ENCODE measurements at regions not wholly inside any gene's neighbourhood (a gene's known extent, or its start where the extent isn't known, plus 50 kb on each side); places are given as distances from the start of the nearest gene placed in this dataset.

DNA sequence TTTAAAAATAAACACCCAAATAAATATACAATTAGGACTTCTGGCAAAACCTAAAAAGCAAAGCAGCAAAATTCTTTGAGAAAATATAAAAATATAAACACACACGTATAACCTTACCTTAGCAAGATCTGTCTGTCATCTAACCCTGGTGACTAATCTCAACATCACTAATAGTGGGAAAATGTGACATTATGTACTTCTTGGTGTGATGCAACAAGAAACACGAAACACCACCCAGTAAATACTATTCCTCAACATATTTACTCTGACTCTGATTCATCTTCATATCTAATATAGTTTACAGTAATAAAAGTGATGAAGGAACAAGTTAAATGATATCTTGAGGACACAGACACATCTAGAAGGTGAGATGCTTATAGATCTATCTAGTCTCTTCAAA is 332.6 kb upstream of the MANEA start:
- no peak overlapping the region for H3K4me3 ChIP-seq (ENCODE audit: low read depth, low read length)
- no peak for TF ChIP-seq POLR2A (IDR thresholded peaks at IDR 0.05; ENCODE audit: extremely low read depth, insufficient read length)
- no peak for TF ChIP-seq MAX (IDR thresholded peaks at IDR 0.05; ENCODE audit: low read depth, low read length)
- no peak for TF ChIP-seq CTCF (IDR thresholded peaks at IDR 0.05; ENCODE audit: low read depth, low read length)
- no peak for TF ChIP-seq MYC (IDR thresholded peaks at IDR 0.05; ENCODE audit: low read depth, low read length)
- DNase-seq (ENCODE audit: low read depth) = no peak

DNA sequence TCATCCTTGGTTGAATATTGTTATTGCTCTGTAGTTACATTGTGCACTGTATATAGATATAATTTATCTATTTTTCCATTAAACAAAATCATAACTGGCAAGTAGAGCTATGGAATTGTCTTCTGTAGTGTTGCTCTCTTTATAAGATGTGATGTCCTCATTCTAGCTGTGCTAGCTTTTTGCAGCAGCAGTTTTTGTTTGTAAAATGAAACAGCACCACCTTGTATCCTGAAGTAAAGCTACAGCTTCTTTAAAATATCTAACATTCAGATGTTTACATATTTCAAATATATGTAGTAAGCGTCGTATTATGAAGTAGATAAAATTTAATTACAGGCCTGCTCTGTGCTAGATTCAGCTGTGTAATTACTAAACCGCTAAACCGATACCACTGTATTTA is 328.8 kb upstream of the MANEA start:
- TF ChIP-seq POLR2A (IDR thresholded peaks at IDR 0.05; ENCODE audit: extremely low read depth, insufficient read length) = no peak
- no peak for TF ChIP-seq CTCF (IDR thresholded peaks at IDR 0.05; ENCODE audit: low read depth, low read length)
- TF ChIP-seq MYC (IDR thresholded peaks at IDR 0.05; ENCODE audit: low read depth, low read length) = no peak
- no peak for TF ChIP-seq MAX (IDR thresholded peaks at IDR 0.05; ENCODE audit: low read depth, low read length)
- H3K4me3 ChIP-seq (ENCODE audit: low read depth, low read length) = no peak overlapping the region
- no peak for DNase-seq (ENCODE audit: low read depth)

- TF ChIP-seq CTCF (IDR thresholded peaks at IDR 0.05; ENCODE audit: low read depth, low read length) (no peak), POLR2A (IDR thresholded peaks at IDR 0.05; ENCODE audit: extremely low read depth, insufficient read length) (no peak), MYC (IDR thresholded peaks at IDR 0.05; ENCODE audit: low read depth, low read length) (no peak), MAX (IDR thresholded peaks at IDR 0.05; ENCODE audit: low read depth, low read length) (no peak)
- no peak overlapping the region for H3K4me3 ChIP-seq (ENCODE audit: low read depth, low read length)
- DNase-seq (ENCODE audit: low read depth) = peak; percentile 8
Measured at GRCh38 chr6:95249175-95249574, 328.2 kb upstream of the MANEA start.

DNA sequence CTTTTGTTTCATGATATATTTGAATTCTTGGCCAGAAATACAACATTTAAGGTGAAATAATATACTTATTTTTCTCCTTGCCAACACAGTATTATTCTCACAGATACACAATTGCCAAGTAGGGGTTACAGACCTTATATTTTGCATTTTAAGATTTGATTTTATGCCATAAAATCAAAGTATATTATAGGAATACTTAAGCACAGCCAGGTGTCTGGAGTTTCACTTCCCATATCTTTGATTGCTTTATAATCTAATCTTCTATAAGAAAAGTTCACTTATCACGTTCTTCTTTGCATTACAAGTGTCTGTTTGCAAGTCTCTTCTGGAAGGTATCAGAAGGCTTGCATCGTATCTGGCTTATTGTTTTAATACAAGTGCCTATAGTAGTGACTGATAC is 327.7 kb upstream of the MANEA start:
- H3K4me3 ChIP-seq (ENCODE audit: low read depth, low read length) = no peak overlapping the region
- no peak for DNase-seq (ENCODE audit: low read depth)
- TF ChIP-seq CTCF (IDR thresholded peaks at IDR 0.05; ENCODE audit: low read depth, low read length) (no peak), POLR2A (IDR thresholded peaks at IDR 0.05; ENCODE audit: extremely low read depth, insufficient read length) (no peak), MYC (IDR thresholded peaks at IDR 0.05; ENCODE audit: low read depth, low read length) (no peak), MAX (IDR thresholded peaks at IDR 0.05; ENCODE audit: low read depth, low read length) (no peak)

GRCh38 chr6:95263840-95264239 is 313.5 kb upstream of the MANEA start:
- no peak for TF ChIP-seq MAX (IDR thresholded peaks at IDR 0.05; ENCODE audit: low read depth, low read length)
- no peak for TF ChIP-seq CTCF (IDR thresholded peaks at IDR 0.05; ENCODE audit: low read depth, low read length)
- TF ChIP-seq POLR2A (IDR thresholded peaks at IDR 0.05; ENCODE audit: extremely low read depth, insufficient read length) = no peak
- no peak for TF ChIP-seq MYC (IDR thresholded peaks at IDR 0.05; ENCODE audit: low read depth, low read length)
- DNase-seq (ENCODE audit: low read depth) = no peak
- no peak overlapping the region for H3K4me3 ChIP-seq (ENCODE audit: low read depth, low read length)

All from NB4 (cell line).